HepG2 (cell line): ENCODE measurements at regions not wholly inside any gene's neighbourhood (a gene's known extent, or its start where the extent isn't known, plus 50 kb on each side); places are given as distances from the start of the nearest gene placed in this dataset.

ENCODE experiments used
- ARNTL ChIP-seq: sonication (generic); formaldehyde crosslinking; IDR thresholded peaks from 2 replicates; pipeline ENCODE4 v1.4.0; 2020; ENCODE audit warnings: mild to moderate bottlenecking, missing genetic modification reagents
- BCLAF1 ChIP-seq: fragments of 450-650 bp; IDR thresholded peaks from 2 replicates; pipeline ENCODE4 v1.6.1; 2017; ENCODE audit warnings: mild to moderate bottlenecking
- GLI4 ChIP-seq: sonication (generic); formaldehyde crosslinking; IDR thresholded peaks from 2 replicates; pipeline ENCODE4 v1.5.1; 2020; ENCODE audit warnings: missing genetic modification reagents, mild to moderate bottlenecking, moderate library complexity, borderline replicate concordance
- ISX ChIP-seq: sonication (generic); formaldehyde crosslinking; conservative IDR thresholded peaks from 2 replicates; pipeline ENCODE4 v1.5.0; 2020; ENCODE audit warnings: missing genetic modification reagents
- MEF2D ChIP-seq: sonication (generic); formaldehyde crosslinking; IDR thresholded peaks from 2 replicates; pipeline ENCODE4 v1.5.1; 2020; ENCODE audit warnings: mild to moderate bottlenecking, missing genetic modification reagents
- MLLT10 ChIP-seq: sonication (generic); formaldehyde crosslinking; IDR thresholded peaks from 2 replicates; pipeline ENCODE4 v1.4.0; 2020; ENCODE audit warnings: missing genetic modification reagents
- RARG ChIP-seq: sonication (generic); formaldehyde crosslinking; IDR thresholded peaks from 2 replicates; pipeline ENCODE4 v1.4.0; 2020; ENCODE audit warnings: low read depth, mild to moderate bottlenecking, missing genetic modification reagents
- REL ChIP-seq: sonication (generic); formaldehyde crosslinking; conservative IDR thresholded peaks from 2 replicates; pipeline ENCODE4 v1.8.0; 2022; ENCODE audit warnings: mild to moderate bottlenecking, missing genetic modification reagents, moderate library complexity
- RXRA ChIP-seq: sonication (generic); formaldehyde crosslinking; IDR thresholded peaks from 2 replicates; pipeline ENCODE4 v1.5.1; 2020; ENCODE audit warnings: missing genetic modification reagents
- SAP130 ChIP-seq: IDR thresholded peaks from 2 replicates; pipeline ENCODE4 v1.6.1; 2016; ENCODE audit warnings: low read depth
- ZBTB3 ChIP-seq: sonication (generic); formaldehyde crosslinking; IDR thresholded peaks from 2 replicates; pipeline ENCODE4 v1.4.0; 2020; ENCODE audit warnings: low read depth, mild to moderate bottlenecking, moderate library complexity, missing genetic modification reagents, borderline replicate concordance
- ZFP62 ChIP-seq: sonication (generic); formaldehyde crosslinking; IDR thresholded peaks from 2 replicates; pipeline ENCODE4 v1.4.0; 2020; ENCODE audit warnings: missing genetic modification reagents
- ZNF160 ChIP-seq: sonication (generic); formaldehyde crosslinking; IDR thresholded peaks from 2 replicates; pipeline ENCODE4 v1.8.0; 2022; ENCODE audit warnings: mild to moderate bottlenecking, inconsistent platforms, missing genetic modification reagents
- ZNF230 ChIP-seq: sonication (generic); formaldehyde crosslinking; IDR thresholded peaks from 2 replicates; pipeline ENCODE4 v1.4.0; 2020; ENCODE audit warnings: mild to moderate bottlenecking, missing genetic modification reagents
- ZNF256 ChIP-seq: sonication (generic); formaldehyde crosslinking; conservative IDR thresholded peaks from 2 replicates; pipeline ENCODE4 v1.4.0; 2020; ENCODE audit warnings: missing genetic modification reagents
- ZNF335 ChIP-seq: sonication (generic); formaldehyde crosslinking; IDR thresholded peaks from 2 replicates; pipeline ENCODE4 v1.4.0; 2020; ENCODE audit warnings: missing genetic modification reagents
- ZNF547 ChIP-seq: sonication (generic); formaldehyde crosslinking; IDR thresholded peaks from 2 replicates; pipeline ENCODE4 v1.5.1; 2020; ENCODE audit warnings: mild to moderate bottlenecking, missing genetic modification reagents
- ZNF616 ChIP-seq: sonication (generic); formaldehyde crosslinking; IDR thresholded peaks from 2 replicates; pipeline ENCODE4 v1.5.0; 2020; ENCODE audit warnings: low read depth, mild to moderate bottlenecking, missing genetic modification reagents
- ZNF629 ChIP-seq: sonication (generic); formaldehyde crosslinking; conservative IDR thresholded peaks from 2 replicates; pipeline ENCODE4 v1.5.0; 2020; ENCODE audit warnings: missing genetic modification reagents
- ZNF747 ChIP-seq: sonication (generic); formaldehyde crosslinking; IDR thresholded peaks from 2 replicates; pipeline ENCODE4 v1.8.1; 2023; ENCODE audit warnings: missing genetic modification reagents, mild to moderate bottlenecking, borderline replicate concordance
- ZNF850 ChIP-seq: sonication (generic); formaldehyde crosslinking; conservative IDR thresholded peaks from 2 replicates; pipeline ENCODE4 v1.9.0; 2021; ENCODE audit warnings: mild to moderate bottlenecking, missing genetic modification reagents
- TF ChIP-seq, protein P1 (sequence below): sonication (generic); formaldehyde crosslinking; IDR thresholded peaks from 2 replicates; pipeline ENCODE4 v1.4.0; 2020; ENCODE audit warnings: mild to moderate bottlenecking, missing genetic modification reagents, borderline replicate concordance
- TF ChIP-seq, protein P2 (sequence below): sonication (generic); formaldehyde crosslinking; IDR thresholded peaks from 2 replicates; pipeline ENCODE4 v1.4.0; 2020; ENCODE audit warnings: low read depth, missing genetic modification reagents

GRCh38 chr4:123856689-123857545 is 460.3 kb downstream of the SPRY1 start (continued):
- TF ChIP-seq, protein P1, sequence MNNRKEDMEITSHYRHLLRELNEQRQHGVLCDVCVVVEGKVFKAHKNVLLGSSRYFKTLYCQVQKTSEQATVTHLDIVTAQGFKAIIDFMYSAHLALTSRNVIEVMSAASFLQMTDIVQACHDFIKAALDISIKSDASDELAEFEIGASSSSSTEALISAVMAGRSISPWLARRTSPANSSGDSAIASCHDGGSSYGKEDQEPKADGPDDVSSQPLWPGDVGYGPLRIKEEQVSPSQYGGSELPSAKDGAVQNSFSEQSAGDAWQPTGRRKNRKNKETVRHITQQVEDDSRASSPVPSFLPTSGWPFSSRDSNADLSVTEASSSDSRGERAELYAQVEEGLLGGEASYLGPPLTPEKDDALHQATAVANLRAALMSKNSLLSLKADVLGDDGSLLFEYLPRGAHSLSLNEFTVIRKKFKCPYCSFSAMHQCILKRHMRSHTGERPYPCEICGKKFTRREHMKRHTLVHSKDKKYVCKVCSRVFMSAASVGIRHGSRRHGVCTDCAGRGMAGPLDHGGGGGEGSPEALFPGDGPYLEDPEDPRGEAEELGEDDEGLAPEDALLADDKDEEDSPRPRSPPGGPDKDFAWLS (CRISPR knock-in tag): no peak
- TF ChIP-seq ARNTL (CRISPR knock-in tag): 0 out of 2 replicates have a peak, but pooled peaks have one; percentile 36
- TF ChIP-seq, protein P2, sequence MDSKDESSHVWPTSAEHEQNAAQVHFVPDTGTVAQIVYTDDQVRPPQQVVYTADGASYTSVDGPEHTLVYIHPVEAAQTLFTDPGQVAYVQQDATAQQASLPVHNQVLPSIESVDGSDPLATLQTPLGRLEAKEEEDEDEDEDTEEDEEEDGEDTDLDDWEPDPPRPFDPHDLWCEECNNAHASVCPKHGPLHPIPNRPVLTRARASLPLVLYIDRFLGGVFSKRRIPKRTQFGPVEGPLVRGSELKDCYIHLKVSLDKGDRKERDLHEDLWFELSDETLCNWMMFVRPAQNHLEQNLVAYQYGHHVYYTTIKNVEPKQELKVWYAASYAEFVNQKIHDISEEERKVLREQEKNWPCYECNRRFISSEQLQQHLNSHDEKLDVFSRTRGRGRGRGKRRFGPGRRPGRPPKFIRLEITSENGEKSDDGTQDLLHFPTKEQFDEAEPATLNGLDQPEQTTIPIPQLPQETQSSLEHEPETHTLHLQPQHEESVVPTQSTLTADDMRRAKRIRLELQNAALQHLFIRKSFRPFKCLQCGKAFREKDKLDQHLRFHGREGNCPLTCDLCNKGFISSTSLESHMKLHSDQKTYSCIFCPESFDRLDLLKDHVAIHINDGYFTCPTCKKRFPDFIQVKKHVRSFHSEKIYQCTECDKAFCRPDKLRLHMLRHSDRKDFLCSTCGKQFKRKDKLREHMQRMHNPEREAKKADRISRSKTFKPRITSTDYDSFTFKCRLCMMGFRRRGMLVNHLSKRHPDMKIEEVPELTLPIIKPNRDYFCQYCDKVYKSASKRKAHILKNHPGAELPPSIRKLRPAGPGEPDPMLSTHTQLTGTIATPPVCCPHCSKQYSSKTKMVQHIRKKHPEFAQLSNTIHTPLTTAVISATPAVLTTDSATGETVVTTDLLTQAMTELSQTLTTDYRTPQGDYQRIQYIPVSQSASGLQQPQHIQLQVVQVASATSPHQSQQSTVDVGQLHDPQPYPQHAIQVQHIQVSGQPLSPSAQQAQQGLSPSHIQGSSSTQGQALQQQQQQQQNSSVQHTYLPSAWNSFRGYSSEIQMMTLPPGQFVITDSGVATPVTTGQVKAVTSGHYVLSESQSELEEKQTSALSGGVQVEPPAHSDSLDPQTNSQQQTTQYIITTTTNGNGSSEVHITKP: no peak
- no peak for TF ChIP-seq ZNF230 (CRISPR knock-in tag)
- TF ChIP-seq GLI4 (CRISPR knock-in tag): no peak
- peak; percentile 80 for TF ChIP-seq SAP130 (CRISPR knock-in tag)
- no peak for TF ChIP-seq ZNF160 (CRISPR knock-in tag)
- no peak for TF ChIP-seq ZNF256
- no peak for TF ChIP-seq ZNF616
- no peak for TF ChIP-seq ZNF850 (CRISPR knock-in tag)
- no peak for TF ChIP-seq REL
- TF ChIP-seq RXRA (CRISPR knock-in tag): peak; percentile 21; the same call in 1 of the 2 replicates
- no peak for TF ChIP-seq MLLT10
- TF ChIP-seq ISX (CRISPR knock-in tag): no peak
- TF ChIP-seq ZFP62: no peak
- no peak for TF ChIP-seq RARG (CRISPR knock-in tag)
- TF ChIP-seq ZBTB3 (CRISPR knock-in tag): 0 out of 2 replicates have a peak, but pooled peaks have one; percentile 66
- no peak for TF ChIP-seq BCLAF1
- no peak for TF ChIP-seq ZNF335 (CRISPR knock-in tag)
- TF ChIP-seq ZNF747 (CRISPR knock-in tag): no peak
- TF ChIP-seq ZNF547 (CRISPR knock-in tag): no peak
- TF ChIP-seq ZNF629 (CRISPR knock-in tag): no peak; the same call in 1 of the 2 replicates
- TF ChIP-seq MEF2D (CRISPR knock-in tag): peak; percentile 99
